ENCODE measurements at regions not wholly inside any gene's neighbourhood (a gene's known extent, or its start where the extent isn't known, plus 50 kb on each side); places are given as distances from the start of the nearest gene placed in this dataset.
A peak's percentile ranks its signal among the peaks of the same experiment; 100 is the strongest.
"Not testable (repeated sequence)": the region's sequence is repeated elsewhere in the genome, so short reads cannot be mapped to it uniquely, and the experiment has no call there.

GRCh38 chr2:220377482-220378155, 750.2 kb downstream of the SLC4A3 start:
- no peak for DNase-seq

GRCh38 chr2:220387758-220388157, 760.3 kb downstream of the SLC4A3 start:
- not testable (repeated sequence) for DNase-seq

- DNase-seq = no peak
Observed at GRCh38 chr2:220393711-220394110, 766.3 kb downstream of the SLC4A3 start.

GRCh38 chr2:220394433-220394832, 767.0 kb downstream of the SLC4A3 start:
- DNase-seq = peak; percentile 69

GRCh38 chr2:220396287-220396686, 768.9 kb downstream of the SLC4A3 start:
- no peak for DNase-seq

- no peak for DNase-seq
Observed at GRCh38 chr2:220410296-220410695, 782.9 kb downstream of the SLC4A3 start.

GRCh38 chr2:220417503-220417902, 790.1 kb downstream of the SLC4A3 start:
- no peak for DNase-seq

- no peak for DNase-seq
Observed at GRCh38 chr2:220419647-220420046, 792.2 kb downstream of the SLC4A3 start.

- DNase-seq = no peak
Observed at GRCh38 chr2:220420820-220421219, 793.4 kb downstream of the SLC4A3 start.

- no peak for DNase-seq
Observed at GRCh38 chr2:220422676-220423075, 795.2 kb downstream of the SLC4A3 start.

- DNase-seq = no peak
Observed at GRCh38 chr2:220424561-220424960, 797.1 kb downstream of the SLC4A3 start.

GRCh38 chr2:220432645-220433044, 805.2 kb downstream of the SLC4A3 start:
- no peak for DNase-seq

GRCh38 chr2:220433131-220433530, 805.7 kb downstream of the SLC4A3 start:
- no peak for DNase-seq

- DNase-seq = no peak
Observed at GRCh38 chr2:220434385-220434784, 807.0 kb downstream of the SLC4A3 start.

- DNase-seq = no peak
Observed at GRCh38 chr2:220437938-220438337, 810.5 kb downstream of the SLC4A3 start.

- DNase-seq = no peak
Observed at GRCh38 chr2:220440731-220441130, 813.3 kb downstream of the SLC4A3 start.

- no peak for DNase-seq
Observed at GRCh38 chr2:220441404-220441803, 814.0 kb downstream of the SLC4A3 start.

- no peak for DNase-seq
Observed at GRCh38 chr2:220442012-220442411, 814.6 kb downstream of the SLC4A3 start.

GRCh38 chr2:220445429-220446105, 818.1 kb downstream of the SLC4A3 start:
- no peak for DNase-seq

- DNase-seq = no peak
Observed at GRCh38 chr2:220446106-220446712, 818.8 kb downstream of the SLC4A3 start.

GRCh38 chr2:220450846-220451245, 823.4 kb downstream of the SLC4A3 start:
- no peak for DNase-seq

GRCh38 chr2:220451438-220451837, 824.0 kb downstream of the SLC4A3 start:
- no peak for DNase-seq

- no peak for DNase-seq
Observed at GRCh38 chr2:220452561-220452960, 825.1 kb downstream of the SLC4A3 start.

- DNase-seq = no peak
Observed at GRCh38 chr2:220455351-220455990, 828.0 kb downstream of the SLC4A3 start.
